ENCODE measurements at regions not wholly inside any gene's neighbourhood (a gene's known extent, or its start where the extent isn't known, plus 50 kb on each side); places are given as distances from the start of the nearest gene placed in this dataset.

DNA sequence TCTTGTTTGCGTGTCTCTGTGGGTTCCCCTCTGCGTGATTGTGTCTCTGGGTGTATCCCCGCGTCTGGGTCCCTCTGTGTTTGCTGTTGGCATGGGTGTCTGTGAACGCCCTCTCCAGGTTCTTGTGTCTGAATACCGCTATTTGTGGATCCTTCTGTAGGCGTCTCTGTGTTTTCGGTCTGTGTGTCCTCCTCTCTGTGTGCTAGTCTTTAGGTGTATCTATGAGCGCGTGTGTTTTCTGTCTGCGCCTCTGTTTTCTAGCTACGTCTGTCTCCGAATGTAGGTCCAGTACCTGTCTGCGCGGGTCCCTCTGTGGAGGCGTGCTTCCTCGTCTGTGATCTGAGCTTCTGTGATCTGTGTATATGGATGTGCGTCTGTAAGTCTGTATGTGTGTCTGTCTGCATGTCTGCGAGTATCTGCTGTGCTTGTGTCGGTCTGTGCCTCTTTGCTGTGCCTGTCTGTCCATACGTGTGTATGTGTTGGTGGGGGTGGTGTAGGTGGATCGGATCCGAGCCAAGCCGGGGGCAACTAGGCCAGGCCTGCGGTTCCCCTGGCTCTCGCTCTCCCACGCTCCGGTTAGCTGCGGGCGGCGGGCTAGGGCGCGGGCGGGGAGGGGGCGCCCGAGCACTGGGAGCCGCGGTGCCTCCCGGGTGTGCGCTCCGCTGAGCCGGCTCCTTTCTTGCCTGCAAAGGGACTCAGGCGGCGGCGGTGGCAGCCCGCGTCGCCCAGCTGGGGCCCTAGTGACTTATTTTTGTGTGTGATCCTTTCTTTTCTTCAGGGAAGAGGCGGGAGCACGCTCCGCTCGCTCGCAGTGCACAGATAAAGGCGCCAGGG is 105.3 kb upstream of the E2F8 start:
- Histone ChIP-seq H2AFZ (ENCODE audit: low read length) (0 out of 2 replicates have a peak overlapping the region, but pooled peaks have one; percentile 17), H2BK15ac (ENCODE audit: low read length) (no peak overlapping the region), H3K4me3 (ENCODE audit: extremely low read depth in 1 of 4, insufficient read depth in 2 of 4, low read depth in 3 of 4, low read length in 4 of 4) (peak overlapping the region; percentile 11 to 60 (median 40); a peak in 7 of 8 replicates), H4K5ac (ENCODE audit: insufficient read length, low read depth, low read length) (no peak overlapping the region), H3K23ac (ENCODE audit: insufficient read length) (no peak overlapping the region), H3K79me2 (ENCODE audit: control insufficient read depth in 1 of 2, insufficient read depth in 2 of 2, low read length in 2 of 2) (no peaks in the 10 kb centered on the region), H3K9ac (replicated peaks in 1 of 4; ENCODE audit: extremely low read depth in 1 of 4, low read depth in 3 of 4, low read length in 3 of 4) (no peak overlapping the region), H3K27ac (ENCODE audit: low read depth, low read length) (no peak overlapping the region), H3K23me2 (ENCODE audit: low read depth, low read length) (peaks cover 6% of the 10 kb centered on the region; the same call in 1 of the 2 replicates), H3K79me1 (ENCODE audit: low read depth, low read length) (no peaks in the 10 kb centered on the region), H3K4ac (replicated peaks; ENCODE audit: insufficient read length, low read depth, low read length) (no peak overlapping the region), H2BK20ac (ENCODE audit: low read length) (no peak overlapping the region), H3K9me3 (ENCODE audit: insufficient read depth in 2 of 2, low read depth in 1 of 2, low read length in 1 of 2) (no peaks in the 10 kb centered on the region), H4K8ac (ENCODE audit: extremely low read depth, insufficient read depth, low read length) (peak overlapping the region; percentile 69; the same call in 1 of the 2 replicates), H3K56ac (replicated peaks; ENCODE audit: insufficient read length, low read depth, low read length) (no peak overlapping the region), H3K4me1 (replicated peaks in 1 of 4; ENCODE audit: control insufficient read depth in 3 of 4, insufficient read depth in 4 of 4, low read length in 3 of 4) (peaks cover 0 to 7% (median 5%) of the 10 kb centered on the region in 4 experiments; a peak in 5 of 7 replicates), H3K4me2 (ENCODE audit: insufficient read depth in 1 of 2, low read depth in 2 of 2, low read length in 2 of 2) (peak overlapping the region; percentile 78 to 82), H2BK5ac (ENCODE audit: low read depth, low read length) (no peak overlapping the region), H3K36me3 (ENCODE audit: control insufficient read depth in 2 of 4, insufficient read depth in 4 of 4, low read length in 3 of 4) (no peaks in the 10 kb centered on the region), H2BK12ac (ENCODE audit: low read depth, low read length) (no peak overlapping the region), H3K18ac (ENCODE audit: extremely low read depth, low read length) (no peak overlapping the region), H3K14ac (ENCODE audit: insufficient read length) (no peak overlapping the region), H3K27me3 (replicated peaks in 1 of 4; ENCODE audit: control insufficient read depth in 3 of 4, extremely low read depth in 1 of 4, insufficient read depth in 3 of 4, low read length in 3 of 4) (peaks cover 26 to 53% (median 46%) of the 10 kb centered on the region in 4 experiments), H4K91ac (replicated peaks; ENCODE audit: insufficient read length, low read length) (no peak overlapping the region), H2AK5ac (ENCODE audit: low read depth, low read length) (no peak overlapping the region), H2BK120ac (replicated peaks; ENCODE audit: low read depth, low read length) (no peak overlapping the region), H4K20me1 (replicated peaks in 1 of 2; ENCODE audit: control insufficient read depth in 1 of 2, insufficient read depth in 2 of 2, low read length in 2 of 2) (peaks cover 8% of the 10 kb centered on the region in 2 experiments)
- WGBS, 2 experiments (ENCODE audit: extremely low coverage in 1 of 2, insufficient coverage in 1 of 2, insufficient read length in 1 of 2, insufficient replicate concordance in 2 of 2, low coverage in 1 of 2, low lambda C conversion rate in 2 of 2, missing lambda C conversion rate in 1 of 2), result 17% methylated on average over 37 of the region's 54 CpGs; no CpG with 5 or more reads in 1 of the 2 experiments
- DNase-seq (ENCODE audit: low read depth in 1 of 2, low spot score in 2 of 2), result peak in 1 of 2 experiments; percentile 58
- POLR2A ChIA-PET (ENCODE audit: partially characterized antibody), result no interaction called here
- no peak for FAIRE-seq
- CTCF ChIA-PET (ENCODE audit: partially characterized antibody), result interaction anchor here (0.6 to 2.4 kb wide), 13 partner anchors 10 to 1140 kb away, joined by 3 to 8 read pairs (median 4); no protein-coding TSS in a partner anchor
- TF ChIP-seq RAD21 (IDR thresholded peaks at IDR 0.05 in 1 of 2, conservative IDR thresholded peaks at IDR 0.05 in 1 of 2; ENCODE audit: low read depth in 2 of 2, low read length in 2 of 2) (peak; percentile 24 to 39; a peak in 3 of 4 replicates), KDM4A (IDR thresholded peaks at IDR 0.05; ENCODE audit: low read depth, low read length, severe bottlenecking) (peak; percentile 39), CTCF (IDR thresholded peaks at IDR 0.05; ENCODE audit: control extremely low read depth in 1 of 3, insufficient read depth in 1 of 3, low read depth in 1 of 3, low read length in 3 of 3) (0 out of 4 replicates have a peak, but pooled peaks of 1 of the 3 experiments have one; percentile 10), BRCA1 (IDR thresholded peaks at IDR 0.05; ENCODE audit: low read depth, low read length) (no peak), RNF2 (IDR thresholded peaks at IDR 0.05; ENCODE audit: borderline replicate concordance, low read depth, low read length, missing control alignments, poor library complexity, severe bottlenecking) (peak; percentile 50), SRF (IDR thresholded peaks at IDR 0.05; ENCODE audit: low read depth, low read length) (no peak), SUZ12 (IDR thresholded peaks at IDR 0.05; ENCODE audit: low read length) (peak; percentile 89)
